ENCODE measurements at regions not wholly inside any gene's neighbourhood (a gene's known extent, or its start where the extent isn't known, plus 50 kb on each side); places are given as distances from the start of the nearest gene placed in this dataset.

GRCh38 chr11:16430674-16431073 lies 74.3 kb upstream of the SOX6 start:
- no peak for DNase-seq

- no peak for DNase-seq
Measured at GRCh38 chr11:16421826-16422225, 65.5 kb upstream of the SOX6 start.

GRCh38 chr11:16418428-16419097 lies 62.2 kb upstream of the SOX6 start:
- no peak for DNase-seq

- no peak for DNase-seq
Measured at GRCh38 chr11:16412525-16413172, 56.3 kb upstream of the SOX6 start.

- DNase-seq: no peak
Measured at GRCh38 chr11:16410479-16410878, 54.1 kb upstream of the SOX6 start.

GRCh38 chr11:16408619-16409018 lies 52.3 kb upstream of the SOX6 start:
- DNase-seq: no peak

- no peak for DNase-seq
Measured at GRCh38 chr11:16406226-16406625, 49.9 kb upstream of the SOX6 start.
